Esophagus mucosa (tissue), 1 donor: ENCODE measurements at regions not wholly inside any gene's neighbourhood (a gene's known extent, or its start where the extent isn't known, plus 50 kb on each side); places are given as distances from the start of the nearest gene placed in this dataset.
"Not testable (repeated sequence)": the region's sequence is repeated elsewhere in the genome, so short reads cannot be mapped to it uniquely, and the experiment has no call there.

Source experiments
- ATAC-seq: fragments of 200-7000 bp; cut with Tn5 transposase; one replicate; pipeline ENCODE4 v1.9.1; 2020
- donor health status: DM: yes; HTN: yes; CAD: no.

DNA sequence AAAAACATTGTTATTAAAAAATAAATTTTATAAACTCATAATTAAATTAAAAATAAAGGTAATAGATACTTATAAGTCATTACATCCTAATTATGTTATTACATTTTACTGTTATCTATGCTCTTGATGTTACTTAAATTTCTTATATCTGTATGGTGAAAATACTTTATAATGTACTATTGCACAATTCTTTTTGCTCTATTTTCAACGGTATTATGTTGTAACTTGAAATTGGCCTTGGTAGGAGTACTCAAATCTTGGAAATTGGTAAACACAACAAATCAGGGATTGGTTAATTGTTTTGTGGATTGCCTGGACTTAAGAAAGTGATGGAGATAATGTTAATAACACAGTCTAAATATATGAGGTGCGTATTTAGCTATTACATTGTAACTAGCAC is 273.3 kb downstream of the MDFIC start:
- no peak for ATAC-seq

DNA sequence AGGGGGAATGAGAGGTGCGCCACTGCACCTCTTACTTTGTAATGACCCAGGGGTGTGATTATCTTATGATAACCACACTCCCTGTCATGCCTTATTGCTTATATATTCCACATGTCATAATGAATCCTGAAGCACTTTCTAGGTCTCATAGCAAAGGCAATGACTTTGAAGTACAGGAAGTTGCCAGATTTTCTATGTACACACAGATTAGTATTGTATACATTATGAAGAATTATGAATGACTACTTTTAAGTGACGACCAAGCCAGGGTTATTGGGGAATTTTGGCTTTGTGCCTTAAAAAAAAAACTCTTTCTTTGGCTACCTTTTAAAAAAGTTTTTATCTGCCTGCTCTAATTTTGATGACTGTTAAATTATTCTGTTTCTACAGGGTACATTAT is 269.6 kb downstream of the MDFIC start:
- ATAC-seq, result peak; percentile 48

DNA sequence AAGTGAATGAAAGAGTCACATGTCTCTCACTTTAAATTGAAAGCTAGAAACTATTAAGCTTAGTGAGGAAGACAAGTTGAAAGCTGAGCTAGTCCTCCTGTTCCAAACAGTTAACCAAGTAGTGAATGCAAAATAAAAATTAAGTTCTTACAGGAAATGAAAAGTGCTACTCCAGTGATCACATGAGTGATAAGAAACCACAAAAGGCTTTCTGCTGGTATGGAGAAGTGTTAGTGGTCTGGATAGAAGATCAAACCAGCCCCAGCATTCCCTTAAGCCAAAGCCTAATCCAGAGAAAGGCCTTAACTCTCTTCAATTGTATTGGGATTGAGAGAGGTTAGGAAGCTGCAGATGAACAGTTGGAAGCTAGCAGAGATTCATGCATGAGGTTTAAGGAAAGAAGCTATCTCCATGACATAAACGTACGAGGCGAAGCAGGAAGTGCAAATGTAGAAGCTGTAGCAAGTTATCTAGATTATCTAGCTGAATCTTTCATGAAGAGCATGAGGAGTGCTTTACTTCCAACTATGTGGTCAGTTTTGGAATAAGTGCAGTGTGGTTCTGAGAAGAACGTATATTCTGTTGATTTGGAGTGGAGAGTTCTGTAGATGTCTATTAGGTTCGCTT is 261.6 kb downstream of the MDFIC start:
- no peak for ATAC-seq

DNA sequence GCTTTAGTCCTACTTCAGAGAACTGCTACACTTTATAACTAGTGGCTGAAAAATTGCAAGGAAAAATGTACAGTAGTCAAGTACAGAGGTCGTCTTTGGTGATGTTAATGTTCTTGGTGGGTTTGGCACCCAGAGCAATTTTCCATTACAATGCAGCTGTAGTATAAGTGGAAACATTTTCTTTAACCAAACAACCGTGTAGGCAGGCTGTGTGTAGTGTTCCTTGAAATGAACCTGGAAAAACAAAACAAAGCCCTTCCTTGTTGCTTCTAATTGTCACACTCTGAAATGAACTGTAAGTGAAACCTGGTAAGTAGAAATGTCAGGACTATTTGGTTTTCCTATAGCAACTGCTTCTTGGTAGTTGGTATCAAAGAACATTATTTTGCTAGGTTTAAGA is 256.9 kb downstream of the MDFIC start:
- ATAC-seq, result no peak

DNA sequence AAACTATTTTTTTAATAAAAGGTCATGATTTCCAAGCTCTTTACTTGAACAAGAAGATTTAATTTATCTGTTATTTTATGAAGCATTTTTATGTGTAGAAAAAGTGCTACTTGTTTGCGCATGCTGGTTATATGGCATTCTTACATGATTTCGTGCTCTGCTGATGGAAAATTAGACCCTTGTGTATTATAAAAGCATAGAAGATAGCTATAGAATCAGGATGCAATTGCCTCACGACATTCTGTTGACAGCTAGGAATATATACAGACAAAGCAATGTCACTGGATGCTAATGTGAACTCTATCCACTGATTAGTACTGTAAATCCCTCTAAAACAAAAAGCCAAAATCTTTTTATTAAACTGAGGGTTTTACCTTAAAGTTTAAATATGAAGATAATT is 255.9 kb downstream of the MDFIC start:
- ATAC-seq, result no peak

DNA sequence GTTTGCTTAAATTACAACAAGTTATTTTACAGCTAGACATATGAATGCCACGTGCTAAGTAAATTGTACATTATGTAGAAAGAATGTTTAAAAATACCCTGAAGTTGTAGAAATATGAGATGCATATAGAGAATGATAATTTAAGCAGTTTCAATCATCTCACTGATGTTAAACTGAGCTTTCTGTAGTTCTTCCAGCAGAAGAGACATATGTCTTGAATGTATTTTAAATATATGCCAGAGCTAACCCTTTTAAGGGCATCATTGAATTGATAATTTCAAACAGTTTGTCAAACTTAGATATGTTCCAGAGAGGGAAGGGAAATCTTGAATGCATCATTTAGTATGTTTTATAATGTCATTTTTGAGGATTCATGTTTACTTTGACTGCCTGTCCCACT is 255.2 kb downstream of the MDFIC start:
- ATAC-seq, result no peak

DNA sequence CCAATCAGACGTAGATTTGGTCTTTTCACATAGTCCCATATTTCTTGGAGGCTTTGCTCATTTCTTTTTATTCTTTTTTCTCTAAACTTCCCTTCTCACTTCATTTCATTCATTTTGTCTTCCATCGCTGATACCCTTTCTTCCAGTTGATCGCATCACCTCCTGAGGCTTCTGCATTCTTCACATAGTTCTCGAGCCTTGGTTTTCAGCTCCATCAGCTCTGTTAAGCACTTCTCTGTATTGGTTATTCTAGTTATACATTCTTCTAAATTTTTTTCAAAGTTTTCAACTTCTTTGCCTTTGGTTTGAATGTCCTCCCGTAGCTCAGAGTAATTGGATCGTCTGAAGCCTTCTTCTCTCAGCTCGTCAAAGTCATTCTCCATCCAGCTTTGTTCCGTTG is 250.5 kb downstream of the MDFIC start:
- not testable (repeated sequence) for ATAC-seq

DNA sequence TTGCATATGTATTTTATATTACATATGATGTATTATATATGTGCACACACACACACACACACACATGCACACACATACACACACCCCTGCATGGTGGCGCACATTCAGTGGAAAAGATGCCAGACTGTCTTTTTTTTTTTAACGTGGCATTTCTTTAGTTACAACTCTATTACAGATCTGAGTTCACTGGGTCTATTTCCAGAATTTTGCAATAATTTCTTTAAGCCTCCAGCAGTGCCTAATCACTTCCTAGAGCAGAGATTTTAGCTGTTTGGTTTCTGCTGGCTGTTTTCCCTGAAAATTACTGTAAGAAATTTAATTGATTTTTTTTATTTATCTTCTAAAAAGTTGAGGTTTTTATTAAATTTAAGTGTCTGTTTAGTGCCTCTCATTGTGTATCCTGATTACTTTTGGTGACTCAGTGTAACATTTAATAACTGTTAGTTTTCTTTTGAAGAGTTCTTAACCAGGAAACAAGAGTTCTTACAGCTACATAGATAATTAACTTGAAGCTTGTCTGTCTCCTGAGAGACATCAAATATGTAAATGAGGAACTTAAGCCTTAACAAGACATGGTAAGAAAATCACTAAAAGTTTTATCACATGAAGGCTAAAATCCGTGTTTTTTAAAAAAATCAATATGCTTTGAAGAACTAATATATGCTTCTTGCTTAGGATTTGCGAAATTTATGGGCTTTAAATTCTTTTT is 232.0 kb downstream of the MDFIC start:
- no peak for ATAC-seq

DNA sequence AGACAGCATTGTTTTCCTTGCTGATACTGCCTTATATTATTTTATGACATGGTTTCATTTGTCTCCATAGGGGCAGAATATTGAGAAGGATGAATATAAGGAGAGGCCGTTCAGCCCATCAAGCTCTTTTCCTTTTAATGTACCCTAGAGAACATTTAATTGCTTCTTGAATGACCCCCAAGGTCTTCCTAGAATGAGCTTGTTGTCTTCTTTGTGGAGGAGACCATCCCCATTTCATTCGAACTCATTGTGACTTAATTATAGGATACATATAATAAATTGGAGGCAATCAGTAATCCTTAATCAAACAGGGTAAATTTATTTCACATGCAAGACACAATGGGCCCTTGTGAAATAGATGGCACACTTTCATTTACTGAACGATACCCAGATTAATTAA is 231.3 kb downstream of the MDFIC start:
- no peak for ATAC-seq

DNA sequence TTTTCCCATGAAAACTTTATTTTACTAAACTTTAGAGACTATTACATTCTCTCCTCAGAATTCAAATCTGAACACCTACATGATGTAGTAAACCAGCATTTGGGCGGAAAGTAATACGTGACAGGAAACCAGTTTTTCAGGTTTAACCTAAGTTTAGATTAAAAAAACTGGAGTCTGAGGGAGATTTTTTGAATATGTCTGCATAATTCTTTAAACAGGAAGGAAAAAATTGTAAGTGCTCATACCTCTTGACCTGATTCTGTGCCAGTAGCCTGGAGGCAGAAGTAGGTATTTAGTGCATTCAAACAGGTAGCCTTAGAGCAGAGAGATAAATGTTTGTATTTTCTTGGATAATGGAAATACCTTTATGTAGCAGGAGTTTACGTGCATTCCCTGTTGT is 224.3 kb downstream of the MDFIC start:
- ATAC-seq, result peak; percentile 76

DNA sequence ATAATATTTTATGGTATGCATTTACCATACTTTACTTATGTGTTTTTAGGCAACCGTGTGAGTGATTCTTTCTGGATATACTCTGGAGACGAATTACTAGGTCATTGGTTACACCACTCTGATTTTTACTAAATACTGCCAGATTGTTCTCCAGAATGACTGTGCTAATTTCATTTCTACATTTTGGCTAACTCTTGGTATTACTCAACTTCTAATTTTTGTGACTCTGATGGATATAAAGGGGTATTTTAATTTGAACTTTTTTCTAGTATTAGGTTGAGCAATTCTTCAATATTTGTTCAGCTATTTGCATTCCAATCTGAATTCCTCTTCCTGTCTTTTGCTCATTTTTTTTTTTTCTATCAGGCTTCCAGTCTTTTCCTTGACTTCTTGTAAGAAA is 223.6 kb downstream of the MDFIC start:
- ATAC-seq, result no peak

DNA sequence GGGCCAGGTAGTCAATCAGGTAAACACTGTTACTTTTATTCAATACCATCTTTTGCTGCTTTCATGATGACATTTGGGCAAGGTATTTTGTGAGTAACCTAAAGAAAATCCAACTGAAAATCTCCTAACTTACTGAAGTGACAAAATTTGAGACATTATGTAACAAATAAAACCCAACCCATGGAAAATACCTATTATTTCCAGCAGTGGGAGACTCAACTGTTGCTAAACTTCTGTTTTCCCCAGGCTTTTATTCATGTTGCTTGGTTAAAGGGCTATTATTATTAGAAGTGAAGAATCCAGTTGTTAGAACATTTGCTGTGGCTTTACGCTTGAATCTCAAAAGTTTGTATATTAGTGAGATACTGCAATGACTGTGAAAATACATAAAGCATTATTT is 215.9 kb downstream of the MDFIC start:
- ATAC-seq, result no peak

DNA sequence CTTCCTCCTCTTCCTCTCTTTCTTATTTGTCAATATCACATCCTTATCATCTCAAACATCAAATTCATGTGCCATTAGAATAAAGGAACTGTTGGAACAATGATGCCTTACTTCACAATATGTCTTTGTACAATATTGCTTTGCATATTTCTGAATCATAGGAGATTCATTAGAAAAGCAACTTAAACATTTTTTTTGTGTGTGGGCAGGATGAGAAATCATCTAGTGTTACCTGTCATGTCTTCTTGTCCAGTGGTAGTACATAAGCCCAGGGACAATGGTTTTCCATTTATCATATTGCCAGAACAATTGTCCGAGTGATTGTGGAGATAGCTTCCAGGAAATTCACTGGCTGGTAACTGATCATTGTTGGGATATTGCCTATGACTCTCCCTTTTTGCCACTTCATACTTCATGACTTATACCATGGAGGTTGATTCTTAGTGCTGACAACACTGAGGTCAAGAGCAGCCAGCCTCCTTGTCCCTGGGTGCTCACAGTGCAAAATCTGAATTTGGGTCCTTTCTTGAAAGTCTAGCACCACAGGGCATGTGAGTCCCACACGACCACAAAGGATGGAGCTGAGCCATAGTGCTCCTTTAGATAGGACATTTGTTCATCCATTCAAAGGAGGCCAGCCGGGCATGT is 215.0 kb downstream of the MDFIC start:
- no peak for ATAC-seq

DNA sequence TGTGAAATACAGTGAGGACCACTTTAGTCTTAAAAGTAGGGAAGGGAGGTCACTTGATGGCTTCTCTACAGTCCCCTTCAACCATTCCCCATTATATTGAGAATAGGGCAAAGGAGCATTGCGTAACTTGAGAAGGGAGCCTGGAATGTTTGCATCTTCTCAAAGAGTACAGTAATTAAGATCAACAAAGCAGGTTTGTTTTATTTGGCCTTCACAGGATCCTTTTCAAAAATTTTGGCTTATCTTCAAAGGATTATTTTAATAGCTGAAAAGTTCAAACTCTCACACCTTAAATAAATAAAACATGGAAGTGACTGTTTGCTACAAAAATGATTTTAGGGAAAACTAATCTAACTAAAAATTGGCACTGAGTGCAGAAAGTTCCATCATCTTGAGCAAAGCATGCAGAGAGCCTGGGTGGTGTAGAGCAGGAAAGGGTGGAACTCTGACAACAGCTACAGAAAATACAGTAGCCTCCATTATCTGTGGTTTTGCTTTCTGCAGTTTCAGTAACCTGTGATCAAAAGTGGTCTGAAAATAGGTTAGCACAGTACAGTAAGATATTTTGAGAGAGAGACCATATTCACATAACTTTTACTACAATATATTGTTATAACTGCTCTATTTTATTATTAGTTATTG is 214.0 kb downstream of the MDFIC start:
- peak; percentile 51 for ATAC-seq

DNA sequence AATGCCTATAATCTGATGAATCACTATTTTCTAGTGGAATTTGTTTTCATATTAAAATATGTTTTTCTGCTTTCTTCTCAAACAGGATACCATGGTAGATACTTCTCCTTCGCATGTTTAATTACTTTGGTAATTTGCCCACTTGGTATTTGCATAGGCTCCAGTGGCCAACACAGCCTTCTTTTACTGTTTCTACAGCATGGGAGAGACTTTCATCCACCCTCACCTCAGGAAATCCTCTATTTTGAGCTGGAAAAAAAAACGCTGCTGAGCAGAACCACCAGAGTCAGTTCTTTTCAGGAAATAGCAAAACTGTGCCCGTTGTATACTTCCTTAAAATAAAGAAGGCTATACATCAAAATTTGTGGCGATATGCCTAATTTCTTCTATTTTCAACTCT is 213.3 kb downstream of the MDFIC start:
- no peak for ATAC-seq

DNA sequence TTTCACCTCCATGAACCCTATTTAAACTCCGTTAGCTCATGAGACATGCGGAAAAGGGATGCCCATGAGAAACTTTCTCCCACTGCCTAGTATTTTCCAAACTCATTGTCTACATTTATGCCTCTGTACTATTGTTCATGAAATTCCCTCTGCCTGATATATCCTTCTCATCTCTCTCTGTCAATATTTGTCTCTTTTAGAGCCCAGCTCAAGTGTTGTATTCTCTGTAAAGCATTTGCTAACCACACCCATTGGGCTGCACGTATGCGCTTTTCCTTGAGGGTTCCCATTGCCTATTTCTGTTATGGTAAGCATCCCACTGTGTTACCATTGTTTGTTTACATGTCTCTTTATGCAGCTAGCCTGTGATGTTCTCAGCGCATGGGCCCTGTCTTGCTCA is 211.4 kb downstream of the MDFIC start:
- ATAC-seq, result no peak

DNA sequence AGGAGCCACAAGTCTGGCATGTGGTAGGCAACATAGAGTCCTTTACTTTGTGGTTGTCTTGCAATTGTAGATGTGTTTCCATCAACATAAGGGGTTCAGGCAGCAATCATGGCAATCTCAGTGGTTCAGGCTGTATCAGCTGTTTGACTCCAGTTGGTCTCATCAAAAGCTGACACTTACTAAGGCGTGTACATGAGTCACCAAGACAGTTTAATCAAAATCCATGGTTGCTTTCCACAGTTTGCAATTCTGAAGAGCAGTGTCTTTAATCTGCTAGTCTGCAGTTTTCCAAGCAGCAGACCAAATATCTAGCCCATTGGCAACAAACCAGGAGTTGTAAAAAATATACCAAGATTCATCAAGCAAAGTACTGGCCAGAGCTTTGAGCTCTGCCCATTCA is 210.2 kb downstream of the MDFIC start:
- ATAC-seq, result peak; percentile 46

DNA sequence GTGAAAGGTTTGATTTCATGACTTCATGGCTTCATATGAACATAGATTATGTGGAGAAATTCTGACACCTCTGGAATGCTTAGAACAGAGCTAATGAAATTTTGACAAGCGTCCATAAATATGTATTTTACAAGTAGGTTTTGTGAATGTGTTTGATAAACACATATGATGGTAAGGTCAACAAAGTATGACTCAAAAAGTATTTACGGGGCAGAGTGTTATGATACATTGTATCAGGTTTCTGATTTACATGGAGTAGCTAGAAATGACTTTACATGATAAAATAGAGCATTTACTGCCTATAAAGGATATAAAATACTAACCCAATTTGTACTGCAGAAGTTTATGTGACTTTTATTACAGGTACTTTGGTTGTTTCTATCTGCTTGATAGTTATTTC is 206.3 kb downstream of the MDFIC start:
- no peak for ATAC-seq

DNA sequence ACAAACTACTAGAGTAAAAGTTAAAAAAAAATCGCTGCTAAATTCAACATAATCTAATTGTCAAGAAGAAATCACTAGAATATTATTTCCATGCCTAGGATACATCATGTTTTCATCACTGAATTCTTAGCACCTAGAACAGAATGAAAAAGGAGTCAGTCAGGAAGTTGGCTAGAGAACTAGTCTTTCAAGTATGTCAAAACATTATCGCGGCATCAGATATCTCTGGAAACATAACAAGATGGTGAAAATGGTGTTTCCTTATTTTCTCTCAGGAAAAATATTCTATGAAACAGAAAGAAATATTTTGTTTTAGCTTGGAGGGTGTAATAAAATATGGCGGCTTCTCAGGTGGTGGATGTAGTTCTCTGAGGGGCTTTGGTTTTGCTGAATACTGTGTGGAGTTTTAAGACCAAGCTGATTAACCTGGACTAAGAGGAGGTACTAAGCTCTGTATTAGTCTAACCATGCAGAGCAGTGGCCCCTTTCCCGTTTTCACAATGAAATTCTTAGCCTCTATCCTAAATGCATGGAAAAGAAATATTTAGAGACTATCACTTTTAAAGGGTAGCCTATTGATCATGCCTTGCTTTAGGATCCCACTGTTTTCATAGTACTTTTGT is 205.6 kb downstream of the MDFIC start:
- no peak for ATAC-seq

DNA sequence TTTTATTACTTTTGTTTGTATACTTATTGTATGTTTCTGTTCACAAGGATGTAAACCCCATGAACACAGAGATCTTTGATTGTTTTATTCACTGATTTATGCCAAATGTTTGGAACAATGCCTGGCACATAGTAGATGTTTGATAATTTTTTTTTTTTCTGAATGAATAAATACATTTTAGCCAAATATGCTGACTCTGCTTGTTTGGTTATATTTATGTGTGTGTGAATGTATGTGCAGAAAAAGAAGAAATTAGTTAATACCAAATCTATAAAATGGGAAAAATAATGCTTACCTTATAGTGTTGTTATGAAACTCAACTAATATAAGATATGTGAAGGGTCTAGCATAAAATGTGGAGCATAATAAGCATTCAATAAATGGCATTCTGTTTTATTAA is 203.9 kb downstream of the MDFIC start:
- ATAC-seq, result no peak

DNA sequence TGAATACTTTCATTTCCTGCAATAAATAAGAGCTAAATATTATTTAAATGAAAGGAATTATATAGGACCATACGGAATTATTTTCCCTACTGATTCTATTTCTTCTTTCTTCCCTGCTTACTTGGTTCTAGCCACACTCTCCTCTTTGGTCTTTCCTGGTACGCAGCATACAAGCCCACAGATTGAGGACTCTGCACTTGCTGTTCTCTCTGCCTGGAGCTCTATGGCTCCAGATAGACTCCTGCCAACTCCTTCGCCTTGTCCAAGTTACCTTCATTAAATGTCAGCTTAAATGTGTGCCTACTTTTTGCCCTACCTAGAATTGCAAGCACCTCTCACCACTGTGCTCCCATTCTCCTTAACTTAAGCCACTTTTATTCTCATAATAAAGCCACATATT is 203.4 kb downstream of the MDFIC start:
- no peak for ATAC-seq

DNA sequence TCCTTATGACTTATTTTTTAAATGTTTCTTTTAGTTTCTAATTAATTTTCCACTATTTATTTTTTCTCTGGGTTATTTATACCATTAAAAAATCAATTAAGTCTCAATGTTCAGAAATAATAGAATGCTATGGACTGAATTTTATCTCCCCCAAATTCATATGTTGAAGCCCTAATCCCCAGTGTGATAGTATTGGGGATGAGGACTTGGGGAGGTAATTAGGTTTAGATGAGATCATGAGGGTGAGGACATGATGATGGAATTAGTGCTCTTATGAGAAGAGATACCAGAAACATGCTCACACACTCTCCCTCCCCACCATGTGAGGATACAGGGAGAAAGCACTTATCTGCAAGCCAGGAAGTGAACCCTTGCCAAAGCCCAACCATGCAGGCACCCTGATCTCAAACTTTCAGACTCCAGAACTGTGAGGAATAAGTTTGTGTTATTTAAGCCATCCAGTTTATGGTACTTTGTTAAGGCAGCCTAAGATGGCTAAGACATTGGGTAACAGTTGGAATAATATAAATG is 202.6 kb downstream of the MDFIC start:
- ATAC-seq, result no peak

DNA sequence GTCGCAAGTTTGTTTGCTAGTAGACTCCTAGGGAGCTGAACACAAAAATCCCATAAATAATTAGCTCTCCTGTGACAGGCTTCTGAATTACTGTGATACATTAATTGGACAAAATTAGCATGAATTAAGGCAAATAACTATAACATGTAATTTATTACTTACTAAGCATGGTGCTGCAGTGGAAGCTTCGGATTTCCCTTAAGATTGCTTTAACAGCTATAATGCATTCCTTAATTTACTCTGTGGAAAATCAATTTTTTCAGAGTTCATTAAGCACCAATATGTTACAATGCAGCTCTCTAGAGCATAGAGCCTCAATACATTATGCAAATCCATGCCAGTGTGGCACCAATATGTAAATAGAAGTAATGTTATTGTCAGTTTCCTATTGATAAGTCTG is 201.5 kb downstream of the MDFIC start:
- ATAC-seq, result no peak
